ENCODE measurements at regions not wholly inside any gene's neighbourhood (a gene's known extent, or its start where the extent isn't known, plus 50 kb on each side); places are given as distances from the start of the nearest gene placed in this dataset.
"Not testable (repeated sequence)": the region's sequence is repeated elsewhere in the genome, so short reads cannot be mapped to it uniquely, and the experiment has no call there.

- Mint-ChIP-seq H3K4me3 (no peak overlapping the region), H3K9me3 (peaks cover 0 to 6% (median 0%) of the 10 kb centered on the region in 7 donors), H3K27ac (no peak overlapping the region), H3K4me1 (no peaks in the 10 kb centered on the region), H3K27me3 (ENCODE audit: low read depth in 3 of 3) (no peaks in the 10 kb centered on the region), H3K36me3 (no peaks in the 10 kb centered on the region)
- H3K4me2 ChIP-seq (replicated peaks; ENCODE audit: extremely low read depth, low read length, poor library complexity, severe bottlenecking): no peak overlapping the region
- H3K27ac ChIP-seq (ENCODE audit: low read depth in 1 of 2, low read length in 2 of 2): no peak overlapping the region
- H4K20me1 ChIP-seq (ENCODE audit: insufficient read depth, low read length): no peaks in the 10 kb centered on the region
- H3K4me3 ChIP-seq (replicated peaks in 1 of 3; ENCODE audit: low read depth in 2 of 3, low read length in 3 of 3): no peak overlapping the region
- no peaks in the 10 kb centered on the region for H3K4me1 ChIP-seq (ENCODE audit: control insufficient read depth in 1 of 2, insufficient read depth in 2 of 2, low read length in 2 of 2)
- H3K9ac ChIP-seq (ENCODE audit: insufficient read depth, low read length, poor library complexity, severe bottlenecking): no peak overlapping the region
- intact Hi-C loops (cut with micrococcal nuclease): no loop called here
- no peak for DNase-seq
- no peaks in the 10 kb centered on the region for H3K36me3 ChIP-seq (replicated peaks in 1 of 2; ENCODE audit: control insufficient read depth in 1 of 2, insufficient read depth in 2 of 2, low read length in 2 of 2)
- no peaks in the 10 kb centered on the region for H3K9me3 ChIP-seq (replicated peaks in 1 of 2; ENCODE audit: control insufficient read depth in 1 of 2, insufficient read depth in 1 of 2, low read length in 2 of 2)
- no peaks in the 10 kb centered on the region for H3K79me2 ChIP-seq (ENCODE audit: insufficient read depth, low read length)
- H3K27me3 ChIP-seq (ENCODE audit: control insufficient read depth in 2 of 2, insufficient read depth in 2 of 2, low read length in 2 of 2): no peaks in the 10 kb centered on the region
- H2AFZ ChIP-seq (ENCODE audit: insufficient read depth, low read depth, low read length, poor library complexity, severe bottlenecking): no peak overlapping the region
- no peak for TF ChIP-seq CTCF (IDR thresholded peaks at IDR 0.05)
Observed at GRCh38 chr7:113279256-113279655, 160.9 kb upstream of the SMIM30 start.

- no CpG with 5 or more reads among the region's 2 CpGs for WGBS (ENCODE audit: insufficient coverage)
- H3K9me3 ChIP-seq (replicated peaks in 1 of 2; ENCODE audit: control insufficient read depth in 1 of 2, insufficient read depth in 1 of 2, low read length in 2 of 2): peaks cover 18 to 23% of the 10 kb centered on the region in 2 donors
Observed at GRCh38 chr7:113270790-113271189, 152.4 kb upstream of the SMIM30 start.

GRCh38 chr7:113269592-113269991 lies 151.2 kb upstream of the SMIM30 start:
- H2AFZ ChIP-seq (ENCODE audit: insufficient read depth, low read depth, low read length, poor library complexity, severe bottlenecking); H3K27me3 Mint-ChIP-seq (ENCODE audit: low read depth in 3 of 3); H3K4me2 ChIP-seq (replicated peaks; ENCODE audit: extremely low read depth, low read length, poor library complexity, severe bottlenecking); H3K9ac ChIP-seq (ENCODE audit: insufficient read depth, low read length, poor library complexity, severe bottlenecking); H3K27ac Mint-ChIP-seq; H3K36me3 ChIP-seq (replicated peaks in 1 of 2; ENCODE audit: control insufficient read depth in 1 of 2, insufficient read depth in 2 of 2, low read length in 2 of 2); H3K4me1 Mint-ChIP-seq; DNase-seq; H3K4me1 ChIP-seq (ENCODE audit: control insufficient read depth in 1 of 2, insufficient read depth in 2 of 2, low read length in 2 of 2); H4K20me1 ChIP-seq (ENCODE audit: insufficient read depth, low read length); H3K36me3 Mint-ChIP-seq; H3K4me3 Mint-ChIP-seq; H3K27ac ChIP-seq (ENCODE audit: low read depth in 1 of 2, low read length in 2 of 2); H3K79me2 ChIP-seq (ENCODE audit: insufficient read depth, low read length); H3K27me3 ChIP-seq (ENCODE audit: control insufficient read depth in 2 of 2, insufficient read depth in 2 of 2, low read length in 2 of 2); intact Hi-C loops (cut with micrococcal nuclease); H3K4me3 ChIP-seq (replicated peaks in 1 of 3; ENCODE audit: low read depth in 2 of 3, low read length in 3 of 3): not testable (repeated sequence)
- peaks cover 18 to 23% of the 10 kb centered on the region in 2 donors for H3K9me3 ChIP-seq (replicated peaks in 1 of 2; ENCODE audit: control insufficient read depth in 1 of 2, insufficient read depth in 1 of 2, low read length in 2 of 2)
- no CpG with 5 or more reads among the region's 3 CpGs for WGBS (ENCODE audit: insufficient coverage)
- H3K9me3 Mint-ChIP-seq: peaks cover 8 to 25% (median 14%) of the 10 kb centered on the region in 7 donors

More at GRCh38 chr7:113270790-113271189, 152.4 kb upstream of the SMIM30 start:
- TF ChIP-seq CTCF (IDR thresholded peaks at IDR 0.05): no peak
- intact Hi-C loops (cut with micrococcal nuclease): no loop called here
- Mint-ChIP-seq H3K27me3 (ENCODE audit: low read depth in 3 of 3) (no peaks in the 10 kb centered on the region), H3K9me3 (peaks cover 8 to 25% (median 15%) of the 10 kb centered on the region in 7 donors), H3K27ac (no peak overlapping the region), H3K4me1 (no peaks in the 10 kb centered on the region), H3K36me3 (no peaks in the 10 kb centered on the region), H3K4me3 (no peak overlapping the region)
- H2AFZ ChIP-seq (ENCODE audit: insufficient read depth, low read depth, low read length, poor library complexity, severe bottlenecking): no peak overlapping the region
- no peaks in the 10 kb centered on the region for H3K36me3 ChIP-seq (replicated peaks in 1 of 2; ENCODE audit: control insufficient read depth in 1 of 2, insufficient read depth in 2 of 2, low read length in 2 of 2)
- H3K79me2 ChIP-seq (ENCODE audit: insufficient read depth, low read length): no peaks in the 10 kb centered on the region
- no peak for DNase-seq
- no peak overlapping the region for H3K27ac ChIP-seq (ENCODE audit: low read depth in 1 of 2, low read length in 2 of 2)
- H3K27me3 ChIP-seq (ENCODE audit: control insufficient read depth in 2 of 2, insufficient read depth in 2 of 2, low read length in 2 of 2): no peaks in the 10 kb centered on the region
- no peaks in the 10 kb centered on the region for H3K4me1 ChIP-seq (ENCODE audit: control insufficient read depth in 1 of 2, insufficient read depth in 2 of 2, low read length in 2 of 2)
- no peaks in the 10 kb centered on the region for H4K20me1 ChIP-seq (ENCODE audit: insufficient read depth, low read length)
- no peak overlapping the region for H3K4me2 ChIP-seq (replicated peaks; ENCODE audit: extremely low read depth, low read length, poor library complexity, severe bottlenecking)
- no peak overlapping the region for H3K4me3 ChIP-seq (replicated peaks in 1 of 3; ENCODE audit: low read depth in 2 of 3, low read length in 3 of 3)
- no peak overlapping the region for H3K9ac ChIP-seq (ENCODE audit: insufficient read depth, low read length, poor library complexity, severe bottlenecking)

All from CD14-positive monocyte (primary cell).